A549 (cell line): ENCODE measurements at regions not wholly inside any gene's neighbourhood (a gene's known extent, or its start where the extent isn't known, plus 50 kb on each side); places are given as distances from the start of the nearest gene placed in this dataset.

Source experiments
- ATAC-seq, 2 experiments: fragments of 200-7000 bp in 1 of 2; fragments of >200 bp in 1 of 2; cut with Nextera tagmentation in 1 of 2; cut with Tn5 transposase in 1 of 2; 3 replicates each; pipeline versions ENCODE4 v1.8.0 to v1.9.1; 2018 to 2020; ENCODE audit warnings: mild to moderate bottlenecking in 1 of 2, moderate library complexity in 1 of 2
- CTCF ChIA-PET: fragments of 300-600 bp; sonication (Branson Sonifier 250); formaldehyde crosslinking; extraction: SDS; loops from one replicate; lab custom pipeline; 2021; ENCODE audit warnings: antibody characterized with exemption, inconsistent platforms; lab: Yijun Ruan, JAX
- POLR2A ChIA-PET: fragments of 350-600 bp; formaldehyde crosslinking; extraction: SDS; loops from one replicate; lab custom pipeline; 2021; ENCODE audit warnings: antibody characterized with exemption, inconsistent platforms; lab: Yijun Ruan, JAX
- DNase-seq, 2 experiments: peaks; one replicate each; pipeline versions ENCODE4 v3.0.0 to v3.0.0-alpha.2; 2011 to 2016; ENCODE audit warnings: low read depth in 1 of 2, low spot score in 1 of 2
- FAIRE-seq: peaks from 2 replicates; lab custom pipeline; 2011; peaks lifted over from hg19 to GRCh38; lab: Jason Lieb, UNC
- H3K27ac ChIP-seq, 2 experiments: fragments of >200 bp; sonication (Bioruptor Twin); formaldehyde crosslinking; 3 replicates each; pipeline ENCODE4 v1.5.1; 2016 to 2017
- H3K4me1 ChIP-seq: fragments of >200 bp; sonication (Bioruptor Twin); formaldehyde crosslinking; 3 replicates; pipeline ENCODE4 v1.6.1; 2016
- H3K4me2 ChIP-seq: fragments of >200 bp; sonication (Bioruptor Twin); formaldehyde crosslinking; 3 replicates; pipeline ENCODE4 v1.6.1; 2016
- H3K4me3 ChIP-seq: fragments of >200 bp; sonication (Bioruptor Twin); formaldehyde crosslinking; 3 replicates; pipeline ENCODE4 v1.5.1; 2016
- H3K9me3 ChIP-seq: fragments of >200 bp; sonication (Bioruptor Twin); formaldehyde crosslinking; 3 replicates; pipeline ENCODE4 v1.6.1; 2016
- BCL3 ChIP-seq: fragments of >200 bp; sonication (Bioruptor Twin); formaldehyde crosslinking; IDR thresholded peaks from 3 replicates; pipeline ENCODE4 v1.6.1; 2016
- CBX8 ChIP-seq: fragments of 200-600 bp; sonication (generic); IDR thresholded peaks from 2 replicates; pipeline ENCODE4 v1.6.1; 2016
- CEBPB ChIP-seq, 2 experiments: fragments of >200 bp in 1 of 2; sonication (Bioruptor Twin) in 1 of 2; formaldehyde crosslinking in 1 of 2; IDR thresholded peaks; 2 replicates each; pipeline ENCODE4 v1.6.1; 2012 to 2016
- CHD2 ChIP-seq: fragments of 150-350 bp; IDR thresholded peaks from 2 replicates; pipeline ENCODE4 v1.6.1; 2014; ENCODE audit warnings: low read length; ENCODE audit not compliant: partially characterized antibody
- CHD4 ChIP-seq: fragments of 200-600 bp; sonication (generic); IDR thresholded peaks from 2 replicates; pipeline ENCODE4 v1.6.1; 2016; ENCODE audit warnings: antibody characterized with exemption, mild to moderate bottlenecking, borderline replicate concordance
- CTCF ChIP-seq: fragments of >200 bp; sonication (Bioruptor Twin); formaldehyde crosslinking; IDR thresholded peaks from 3 replicates; pipeline ENCODE4 v1.5.1; 2016
- FOSL2 ChIP-seq, 2 experiments: fragments of 450-650 bp in 1 of 2; fragments of >200 bp in 1 of 2; sonication (Bioruptor Twin) in 1 of 2; formaldehyde crosslinking; IDR thresholded peaks; 2 replicates each; pipeline versions ENCODE4 v1.5.0 to v1.6.1; 2016 to 2020; ENCODE audit warnings: mild to moderate bottlenecking in 1 of 2, moderate library complexity in 1 of 2
- HEYL ChIP-seq: fragments of 250-450 bp; sonication (Bioruptor Pico); IDR thresholded peaks from 2 replicates; pipeline ENCODE4 v1.8.0; 2021; ENCODE audit warnings: mild to moderate bottlenecking, moderate library complexity
- HOXA7 ChIP-seq: fragments of 250-450 bp; sonication (Bioruptor Pico); IDR thresholded peaks from 2 replicates; pipeline ENCODE4 v1.5.0; 2020; ENCODE audit warnings: mild to moderate bottlenecking, moderate library complexity
- HOXB5 ChIP-seq: fragments of 250-450 bp; sonication (Bioruptor Pico); IDR thresholded peaks from 2 replicates; pipeline ENCODE4 v1.5.0; 2020; ENCODE audit warnings: mild to moderate bottlenecking, moderate library complexity
- JUN ChIP-seq, 2 experiments: fragments of >200 bp; sonication (Bioruptor Twin); formaldehyde crosslinking; IDR thresholded peaks; 2 replicates in 1 of 2; 3 replicates in 1 of 2; pipeline ENCODE4 v1.6.1; 2016 to 2017
- JUNB ChIP-seq: fragments of >200 bp; sonication (Bioruptor Twin); formaldehyde crosslinking; IDR thresholded peaks from 2 replicates; pipeline ENCODE4 v1.6.1; 2016
- KDM5A ChIP-seq: fragments of 200-600 bp; sonication (generic); IDR thresholded peaks from 2 replicates; pipeline ENCODE4 v1.6.1; 2016; ENCODE audit warnings: antibody characterized with exemption, mild to moderate bottlenecking
- MAFK ChIP-seq: fragments of 450-650 bp; IDR thresholded peaks from 2 replicates; pipeline ENCODE4 v1.6.1; 2014; ENCODE audit not compliant: partially characterized antibody
- MAZ ChIP-seq: fragments of 150-350 bp; IDR thresholded peaks from 2 replicates; pipeline ENCODE4 v1.6.1; 2014; ENCODE audit warnings: antibody characterized with exemption, low read depth, low read length, borderline replicate concordance
- NFE2L2 ChIP-seq: fragments of 150-350 bp; conservative IDR thresholded peaks from 2 replicates; pipeline ENCODE4 v1.6.1; 2014; ENCODE audit warnings: low read length
- PHF8 ChIP-seq: fragments of 200-600 bp; sonication (generic); IDR thresholded peaks from 2 replicates; pipeline ENCODE4 v1.6.1; 2016; ENCODE audit warnings: low read depth, mild to moderate bottlenecking, antibody characterized with exemption, moderate library complexity, borderline replicate concordance
- POLR2A ChIP-seq: IDR thresholded peaks from 2 replicates; pipeline ENCODE4 v1.6.1; 2012; ENCODE audit warnings: mild to moderate bottlenecking, low read length
- RAD21 ChIP-seq, 2 experiments: fragments of >200 bp in 1 of 2; sonication (Bioruptor Twin) in 1 of 2; formaldehyde crosslinking in 1 of 2; IDR thresholded peaks in 1 of 2; conservative IDR thresholded peaks in 1 of 2; 2 replicates in 1 of 2; 3 replicates in 1 of 2; pipeline ENCODE4 v1.6.1; 2012 to 2018; ENCODE audit warnings: inconsistent platforms in 1 of 2
- RNF2 ChIP-seq: fragments of 200-600 bp; sonication (generic); IDR thresholded peaks from 2 replicates; pipeline ENCODE4 v1.6.1; 2016; ENCODE audit warnings: low read depth, mild to moderate bottlenecking, antibody characterized with exemption, moderate library complexity, borderline replicate concordance
- SMC3 ChIP-seq: fragments of >200 bp; sonication (Bioruptor Twin); formaldehyde crosslinking; IDR thresholded peaks from 3 replicates; pipeline ENCODE4 v1.6.1; 2018; ENCODE audit warnings: inconsistent platforms
- TP53 ChIP-seq: fragments of 250-450 bp; sonication (Bioruptor Pico); IDR thresholded peaks from 2 replicates; pipeline ENCODE4 v1.5.0; 2021; ENCODE audit warnings: mild to moderate bottlenecking, moderate library complexity
- USF2 ChIP-seq: fragments of 450-650 bp; IDR thresholded peaks from 2 replicates; pipeline ENCODE4 v1.6.1; 2014; ENCODE audit warnings: antibody characterized with exemption
- ZFP36 ChIP-seq: fragments of 450-650 bp; IDR thresholded peaks from 2 replicates; pipeline ENCODE4 v1.6.1; 2014; ENCODE audit warnings: borderline replicate concordance; ENCODE audit not compliant: partially characterized antibody
- ZNF302 ChIP-seq: fragments of 250-450 bp; sonication (Bioruptor Pico); IDR thresholded peaks from 2 replicates; pipeline ENCODE4 v1.9.0; 2021; ENCODE audit warnings: inconsistent platforms, mild to moderate bottlenecking, moderate library complexity
- WGBS: methylation state at CpG from one replicate; pipeline ENCODE4 v1.1.6; 2017; ENCODE audit errors: missing lambda C conversion rate; 5-methylcytosine and 5-hydroxymethylcytosine counted together
- TF ChIP-seq, protein P1 (sequence below): fragments of >200 bp; sonication (Bioruptor Twin); formaldehyde crosslinking; IDR thresholded peaks from 2 replicates; pipeline ENCODE4 v1.6.1; 2016
- TF ChIP-seq, protein P2 (sequence below): fragments of 250-450 bp; sonication (Bioruptor Pico); IDR thresholded peaks from 2 replicates; pipeline ENCODE4 v1.5.0; 2021; ENCODE audit warnings: mild to moderate bottlenecking, moderate library complexity, borderline replicate concordance

DNA sequence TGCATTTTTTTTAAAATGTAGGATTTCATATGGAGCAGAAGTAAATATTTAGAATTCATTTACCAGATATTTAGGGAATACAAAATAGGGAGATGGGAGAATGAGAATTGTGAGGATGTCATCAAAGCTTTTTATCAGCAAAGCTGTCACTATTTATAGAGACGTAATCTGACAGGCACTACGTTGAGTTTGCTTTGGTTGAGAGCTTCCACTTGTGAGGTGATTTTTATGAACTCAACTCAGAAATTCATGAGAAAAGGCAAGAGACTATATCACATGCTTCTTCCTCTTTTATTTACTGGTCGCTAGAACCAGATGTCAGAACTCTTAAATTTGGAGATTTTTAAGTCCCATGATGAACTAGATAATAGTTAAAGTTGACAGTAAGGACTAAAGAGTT lies 211.2 kb downstream of the GBA3 start:
- 48% methylated on average over 3 of the region's 3 CpGs for WGBS

GRCh38 chr4:22901631-22902030 lies 208.9 kb downstream of the GBA3 start:
- no peak overlapping the region for H3K4me3 ChIP-seq
- ChIA-PET POLR2A (no interaction called here), CTCF (interaction anchor here (0.6 kb wide), 1 partner anchor 1113 kb away, joined by 3 read pairs; no protein-coding TSS in a partner anchor)
- 14% methylated on average over 1 of the region's 1 CpG for WGBS
- no peaks in the 10 kb centered on the region for H3K4me1 ChIP-seq
- DNase-seq: no peak
- no peaks in the 10 kb centered on the region for H3K9me3 ChIP-seq
- no peak for FAIRE-seq
- H3K27ac ChIP-seq: no peak overlapping the region
- TF ChIP-seq CBX8: no peak
- TF ChIP-seq, protein P1, sequence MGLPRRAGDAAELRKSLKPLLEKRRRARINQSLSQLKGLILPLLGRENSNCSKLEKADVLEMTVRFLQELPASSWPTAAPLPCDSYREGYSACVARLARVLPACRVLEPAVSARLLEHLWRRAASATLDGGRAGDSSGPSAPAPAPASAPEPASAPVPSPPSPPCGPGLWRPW: no peak
- TF ChIP-seq FOSL2 (IDR thresholded peaks at IDR 0.05): no peak
- TF ChIP-seq FOSL2 (CRISPR knock-in tag; IDR thresholded peaks at IDR 0.05): no peak
- no peak for TF ChIP-seq PHF8
- TF ChIP-seq HOXB5 (CRISPR knock-in tag): no peak
- TF ChIP-seq CTCF: no peak
- TF ChIP-seq CHD2: no peak
- no peak for TF ChIP-seq RAD21 (conservative IDR thresholded peaks at IDR 0.05 in 1 of 2, IDR thresholded peaks at IDR 0.05 in 1 of 2)
- no peak for TF ChIP-seq BCL3
- no peak for TF ChIP-seq ZFP36
- no peak for ATAC-seq
- no peak overlapping the region for H3K4me2 ChIP-seq

More for the DNA sequence above, 211.2 kb downstream of the GBA3 start:
- DNase-seq (no peak), FAIRE-seq (no peak), ATAC-seq (no peak)
- no peaks in the 10 kb centered on the region for H3K9me3 ChIP-seq
- no peak overlapping the region for H3K4me2 ChIP-seq
- H3K4me1 ChIP-seq: no peaks in the 10 kb centered on the region
- CTCF ChIA-PET: no interaction called here
- H3K4me3 ChIP-seq: no peak overlapping the region
- TF ChIP-seq SMC3: no peak
- TF ChIP-seq HOXA7: no peak
- TF ChIP-seq NFE2L2: no peak
- no peak for TF ChIP-seq CHD4
- no peak for TF ChIP-seq TP53 (CRISPR knock-in tag)
- no peak for TF ChIP-seq USF2
- TF ChIP-seq MAZ: no peak
- TF ChIP-seq RNF2: no peak
- no peak for TF ChIP-seq CEBPB (IDR thresholded peaks at IDR 0.05)
- no peak for TF ChIP-seq CBX8
- POLR2A ChIA-PET: no interaction called here
- H3K27ac ChIP-seq: no peak overlapping the region

GRCh38 chr4:22900876-22901275 lies 208.1 kb downstream of the GBA3 start:
- CTCF ChIA-PET: interaction anchor here (0.6 kb wide), 1 partner anchor 1112 kb away, joined by 3 read pairs; no protein-coding TSS in a partner anchor
- TF ChIP-seq ZNF302 (CRISPR knock-in tag) (no peak), POLR2A (no peak), HEYL (CRISPR knock-in tag) (no peak), JUN (IDR thresholded peaks at IDR 0.05) (no peak), KDM5A (no peak), BCL3 (no peak), MAFK (no peak), JUNB (no peak)
- TF ChIP-seq, protein P2, sequence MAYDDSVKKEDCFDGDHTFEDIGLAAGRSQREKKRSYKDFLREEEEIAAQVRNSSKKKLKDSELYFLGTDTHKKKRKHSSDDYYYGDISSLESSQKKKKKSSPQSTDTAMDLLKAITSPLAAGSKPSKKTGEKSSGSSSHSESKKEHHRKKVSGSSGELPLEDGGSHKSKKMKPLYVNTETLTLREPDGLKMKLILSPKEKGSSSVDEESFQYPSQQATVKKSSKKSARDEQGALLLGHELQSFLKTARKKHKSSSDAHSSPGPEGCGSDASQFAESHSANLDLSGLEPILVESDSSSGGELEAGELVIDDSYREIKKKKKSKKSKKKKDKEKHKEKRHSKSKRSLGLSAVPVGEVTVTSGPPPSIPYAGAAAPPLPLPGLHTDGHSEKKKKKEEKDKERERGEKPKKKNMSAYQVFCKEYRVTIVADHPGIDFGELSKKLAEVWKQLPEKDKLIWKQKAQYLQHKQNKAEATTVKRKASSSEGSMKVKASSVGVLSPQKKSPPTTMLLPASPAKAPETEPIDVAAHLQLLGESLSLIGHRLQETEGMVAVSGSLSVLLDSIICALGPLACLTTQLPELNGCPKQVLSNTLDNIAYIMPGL (CRISPR knock-in tag): no peak

More at GRCh38 chr4:22900876-22901275, 208.1 kb downstream of the GBA3 start:
- ATAC-seq (no peak), DNase-seq (no peak), FAIRE-seq (no peak)
- Histone ChIP-seq H3K27ac (no peak overlapping the region), H3K4me2 (no peak overlapping the region), H3K4me1 (no peaks in the 10 kb centered on the region), H3K4me3 (no peak overlapping the region), H3K9me3 (no peaks in the 10 kb centered on the region)
- POLR2A ChIA-PET: no interaction called here
- 43% methylated on average over 2 of the region's 2 CpGs for WGBS
